NB4 (cell line): ENCODE measurements at regions not wholly inside any gene's neighbourhood (a gene's known extent, or its start where the extent isn't known, plus 50 kb on each side); places are given as distances from the start of the nearest gene placed in this dataset.

Experiments
- POLR2A ChIP-seq: IDR thresholded peaks from 2 replicates; pipeline ENCODE4 v1.6.1; 2011; ENCODE audit warnings: mild to moderate bottlenecking; ENCODE audit not compliant: insufficient read length; ENCODE audit errors: extremely low read depth
- TF ChIP-seq, protein P1 (sequence below): IDR thresholded peaks from one replicate; pipeline ENCODE4 v1.5.1; 2012; ENCODE audit warnings: low read depth, low read length

DNA sequence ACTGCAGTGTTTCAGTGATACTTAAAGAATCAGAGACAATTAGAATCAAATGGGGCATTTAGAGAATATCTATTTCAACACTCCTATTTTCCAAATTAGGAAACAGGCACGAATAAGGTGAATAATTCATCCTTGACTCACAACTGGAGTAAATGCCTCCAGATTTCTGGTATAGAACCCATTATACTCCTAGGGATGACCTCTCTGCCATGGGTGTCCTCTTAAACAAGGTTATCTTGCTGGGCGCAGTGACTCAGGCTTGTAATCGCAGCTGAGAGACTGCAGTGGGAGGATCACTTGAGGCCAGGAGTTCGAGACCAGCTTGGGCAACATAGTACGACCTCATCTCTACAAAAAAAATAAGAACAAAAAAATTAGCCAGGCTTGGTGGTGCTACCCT lies 139.8 kb upstream of the ELAC2 start:
- TF ChIP-seq, protein P1, sequence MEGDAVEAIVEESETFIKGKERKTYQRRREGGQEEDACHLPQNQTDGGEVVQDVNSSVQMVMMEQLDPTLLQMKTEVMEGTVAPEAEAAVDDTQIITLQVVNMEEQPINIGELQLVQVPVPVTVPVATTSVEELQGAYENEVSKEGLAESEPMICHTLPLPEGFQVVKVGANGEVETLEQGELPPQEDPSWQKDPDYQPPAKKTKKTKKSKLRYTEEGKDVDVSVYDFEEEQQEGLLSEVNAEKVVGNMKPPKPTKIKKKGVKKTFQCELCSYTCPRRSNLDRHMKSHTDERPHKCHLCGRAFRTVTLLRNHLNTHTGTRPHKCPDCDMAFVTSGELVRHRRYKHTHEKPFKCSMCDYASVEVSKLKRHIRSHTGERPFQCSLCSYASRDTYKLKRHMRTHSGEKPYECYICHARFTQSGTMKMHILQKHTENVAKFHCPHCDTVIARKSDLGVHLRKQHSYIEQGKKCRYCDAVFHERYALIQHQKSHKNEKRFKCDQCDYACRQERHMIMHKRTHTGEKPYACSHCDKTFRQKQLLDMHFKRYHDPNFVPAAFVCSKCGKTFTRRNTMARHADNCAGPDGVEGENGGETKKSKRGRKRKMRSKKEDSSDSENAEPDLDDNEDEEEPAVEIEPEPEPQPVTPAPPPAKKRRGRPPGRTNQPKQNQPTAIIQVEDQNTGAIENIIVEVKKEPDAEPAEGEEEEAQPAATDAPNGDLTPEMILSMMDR, result no peak
- no peak for TF ChIP-seq POLR2A
